SKM-1 treated with dmso at 0.1 percent for 144 hours (cell line): ENCODE measurements at regions not wholly inside any gene's neighbourhood (a gene's known extent, or its start where the extent isn't known, plus 50 kb on each side); places are given as distances from the start of the nearest gene placed in this dataset.

ENCODE experiments used
- DNase-seq: peaks from one replicate; lab custom pipeline; 2025; ENCODE audit not compliant: unreplicated experiment; lab: John Stamatoyannopoulos, UW

- DNase-seq = no peak
Observed at GRCh38 chr17:77854083-77854758, 104.3 kb upstream of the TNRC6C start.

- no peak for DNase-seq
Observed at GRCh38 chr17:77854759-77855745, 103.5 kb upstream of the TNRC6C start.

GRCh38 chr17:77856551-77857305 is 101.8 kb upstream of the TNRC6C start:
- DNase-seq = no peak

GRCh38 chr17:77857306-77857555 is 101.3 kb upstream of the TNRC6C start:
- no peak for DNase-seq

DNA sequence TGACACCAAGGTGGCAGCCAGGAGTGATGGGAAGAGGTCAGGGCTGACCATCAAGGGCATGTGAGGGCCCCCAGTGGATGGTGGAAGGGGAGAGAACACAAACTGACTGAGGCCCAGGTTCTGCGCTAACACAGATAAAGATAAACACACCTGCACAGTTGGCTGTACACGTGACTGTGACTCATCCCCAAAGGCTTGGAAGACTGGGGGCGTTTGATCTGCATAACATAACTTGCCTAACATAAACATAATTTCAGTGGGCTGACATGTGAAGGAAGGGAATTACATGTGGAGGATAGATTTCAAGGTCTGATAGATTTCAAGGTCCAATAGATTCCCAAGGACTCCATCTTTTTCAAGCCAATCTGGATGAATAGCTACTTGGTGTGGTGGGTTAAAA is 100.9 kb upstream of the TNRC6C start:
- no peak for DNase-seq

DNA sequence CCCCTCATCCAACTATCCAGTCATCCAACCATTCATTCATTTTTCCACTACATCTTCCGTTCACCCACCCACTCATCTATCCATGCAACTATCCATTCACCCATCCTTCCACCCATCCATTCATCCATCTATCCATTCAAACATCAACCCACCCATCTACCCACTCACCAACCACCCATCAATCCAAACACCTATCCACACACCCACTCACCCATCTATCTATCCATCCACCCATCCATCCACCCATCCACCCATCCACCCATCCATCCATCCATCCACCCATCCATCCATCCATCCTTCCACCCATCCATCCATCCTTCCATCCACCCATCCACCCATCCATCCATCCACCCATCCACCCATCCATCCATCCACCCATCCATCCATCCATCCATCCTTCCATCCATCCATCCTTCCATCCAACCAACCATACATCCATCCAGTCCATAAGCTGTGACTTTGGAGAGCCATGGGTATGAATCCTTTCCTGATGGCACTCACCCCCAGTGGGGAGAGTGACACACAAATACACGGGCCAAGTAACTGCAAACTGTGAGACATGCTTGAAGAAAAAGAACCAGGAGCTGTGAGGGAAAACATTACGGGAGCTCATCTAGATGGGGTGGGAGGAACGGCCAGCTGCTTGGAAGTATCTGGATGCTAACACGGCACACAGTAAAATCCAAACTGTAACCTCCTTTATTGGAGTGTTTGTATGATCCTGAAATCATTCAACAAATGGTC is 100.0 kb upstream of the TNRC6C start:
- no peak for DNase-seq

DNA sequence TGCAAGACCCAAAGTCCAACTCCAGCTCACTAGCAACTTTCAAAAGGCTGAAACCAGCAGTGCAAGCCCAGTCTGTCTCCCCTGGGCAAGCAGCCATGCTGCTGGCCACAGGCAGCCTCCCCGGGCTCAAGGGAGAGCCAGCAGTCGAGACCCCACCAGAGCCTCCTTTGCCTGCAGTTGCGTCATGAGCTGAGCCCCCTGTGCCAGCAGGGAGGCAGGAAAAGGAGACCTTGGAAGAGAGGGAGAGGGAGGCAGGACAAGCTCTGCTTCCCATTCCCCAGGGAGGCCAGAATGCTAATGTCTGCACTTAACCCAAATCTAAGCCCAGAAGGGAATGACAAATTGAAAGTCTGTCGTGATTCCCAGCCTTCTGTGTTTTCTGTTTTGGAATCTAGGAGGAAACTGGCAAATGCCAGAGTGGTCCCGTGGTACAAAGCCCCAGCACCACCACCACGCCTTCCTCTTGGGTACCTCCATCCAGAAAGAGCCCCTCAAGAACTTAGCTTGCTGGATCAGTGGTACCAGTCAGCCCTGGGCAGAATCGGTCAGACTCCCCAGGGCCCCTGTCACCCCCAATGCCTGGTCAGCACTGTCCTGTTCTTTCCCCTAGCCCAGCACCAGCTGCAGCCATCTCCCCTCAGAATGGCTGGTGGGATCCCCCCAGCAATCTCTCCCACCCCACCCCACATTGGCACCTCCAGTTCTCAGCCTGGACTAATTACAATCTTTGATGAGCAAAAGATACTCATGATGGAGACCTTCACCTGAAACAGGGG is 99.3 kb upstream of the TNRC6C start:
- no peak for DNase-seq

- no peak for DNase-seq
Observed at GRCh38 chr17:77861133-77861695, 97.3 kb upstream of the TNRC6C start.

- no peak for DNase-seq
Observed at GRCh38 chr17:77861981-77862645, 96.4 kb upstream of the TNRC6C start.

GRCh38 chr17:77862890-77863813 is 95.4 kb upstream of the TNRC6C start:
- DNase-seq = no peak

GRCh38 chr17:77863814-77864161 is 94.7 kb upstream of the TNRC6C start:
- peak; percentile 40 for DNase-seq

DNA sequence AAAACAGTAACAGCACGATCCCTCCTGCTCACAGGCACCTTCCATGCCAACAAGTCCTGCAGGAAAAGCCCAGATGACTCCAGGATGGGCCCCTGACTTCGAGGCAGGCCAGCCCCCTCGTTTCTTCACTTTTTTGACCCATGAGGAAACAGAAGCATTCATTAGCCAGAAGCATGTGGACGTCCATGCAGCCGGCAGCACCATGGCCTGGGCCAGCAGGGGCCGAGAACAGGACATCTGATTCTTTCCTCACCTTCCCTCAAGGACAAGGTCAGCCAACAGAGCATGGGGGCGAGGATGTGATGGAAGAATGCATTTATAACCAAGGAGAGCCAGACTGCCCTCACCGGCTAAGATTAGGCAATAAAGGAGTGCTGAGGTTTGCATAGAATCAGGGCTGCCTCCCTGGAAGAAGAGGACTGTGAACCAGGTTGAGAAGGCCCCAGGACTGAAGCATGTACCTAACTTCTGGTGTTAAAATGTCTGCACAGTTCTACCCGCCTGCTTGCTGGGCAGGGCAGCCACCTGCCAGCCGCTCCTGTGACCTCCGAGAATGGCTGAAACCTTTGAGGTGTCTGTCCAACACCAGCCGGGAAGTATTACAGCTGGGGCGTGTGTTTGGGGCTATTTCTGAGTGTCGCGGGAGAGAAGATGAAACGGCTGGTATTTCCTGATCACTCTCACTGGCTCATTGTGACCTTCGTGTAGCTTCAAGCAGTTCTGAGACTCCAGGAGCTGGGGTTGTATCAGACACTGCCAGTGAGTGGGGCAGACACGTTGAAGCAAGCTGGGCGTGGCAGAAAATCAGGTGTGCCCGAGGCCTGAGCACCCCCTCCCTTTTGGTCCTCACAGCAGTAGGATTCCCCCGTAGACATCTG is 94.0 kb upstream of the TNRC6C start:
- no peak for DNase-seq

GRCh38 chr17:77865112-77865611 is 93.3 kb upstream of the TNRC6C start:
- DNase-seq = no peak

DNA sequence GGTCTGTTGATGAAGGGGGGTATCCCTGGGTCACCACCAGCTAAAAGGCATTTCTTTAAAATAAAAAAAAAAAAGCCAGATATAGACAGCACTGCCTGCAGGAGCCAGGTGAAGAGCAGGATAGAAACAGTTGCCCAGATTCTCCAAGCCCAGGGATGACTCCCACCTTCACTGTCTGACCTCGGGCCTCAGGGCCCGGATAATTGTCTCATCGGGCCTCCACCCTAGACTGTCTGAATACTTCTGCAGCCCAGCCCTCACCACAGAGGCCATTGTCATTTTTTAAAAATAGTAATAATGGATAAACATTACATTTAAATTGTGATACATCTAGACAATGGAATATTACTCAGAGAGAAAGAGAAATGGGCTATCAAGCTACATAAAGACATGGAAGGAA is 92.8 kb upstream of the TNRC6C start:
- DNase-seq = no peak

DNA sequence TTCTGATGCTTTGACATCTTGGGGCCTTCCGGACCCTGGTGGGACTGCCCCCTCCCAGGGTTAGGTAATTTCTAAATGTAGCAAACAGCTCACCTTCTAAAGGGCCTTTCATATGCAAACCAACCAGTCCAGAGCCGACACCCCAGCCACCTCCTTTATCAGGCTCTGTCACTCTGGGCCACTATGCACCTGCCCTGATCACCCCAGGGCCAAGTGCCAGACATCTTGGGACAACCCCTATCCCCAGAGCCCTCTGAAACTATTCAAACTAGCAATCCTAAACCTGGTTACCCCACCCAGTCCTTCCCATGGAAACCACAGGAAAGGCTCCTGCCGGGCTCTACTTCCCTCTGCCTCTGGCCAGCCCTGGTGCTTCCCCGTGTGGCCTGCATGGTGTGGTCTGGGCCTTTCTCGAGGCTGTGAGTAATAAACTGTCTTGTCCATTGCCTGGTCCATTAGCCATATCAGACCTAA is 91.2 kb upstream of the TNRC6C start:
- no peak for DNase-seq

- DNase-seq = no peak
Observed at GRCh38 chr17:77867976-77868713, 90.4 kb upstream of the TNRC6C start.
